SU-DHL-6 (cell line): ENCODE measurements at regions not wholly inside any gene's neighbourhood (a gene's known extent, or its start where the extent isn't known, plus 50 kb on each side); places are given as distances from the start of the nearest gene placed in this dataset.

Experiments used
- EZH2phosphoT487 ChIP-seq: fragments of 200-600 bp; sonication (generic), shearing (Covaris generic); conservative IDR thresholded peaks from 2 replicates; pipeline ENCODE4 v1.6.1; 2018; ENCODE audit warnings: mild to moderate bottlenecking, antibody characterized with exemption, low read length, moderate library complexity, mixed read lengths
- TF ChIP-seq, protein P1 (sequence below): fragments of 200-600 bp; sonication (generic); IDR thresholded peaks from one replicate; pipeline ENCODE4 v1.5.1; 2017; ENCODE audit warnings: antibody characterized with exemption, mild to moderate bottlenecking, low read length, moderate library complexity; ENCODE audit not compliant: insufficient read depth, poor library complexity, severe bottlenecking

GRCh38 chr12:70082997-70083676 lies 160.1 kb upstream of the CNOT2 start:
- TF ChIP-seq, protein P1, sequence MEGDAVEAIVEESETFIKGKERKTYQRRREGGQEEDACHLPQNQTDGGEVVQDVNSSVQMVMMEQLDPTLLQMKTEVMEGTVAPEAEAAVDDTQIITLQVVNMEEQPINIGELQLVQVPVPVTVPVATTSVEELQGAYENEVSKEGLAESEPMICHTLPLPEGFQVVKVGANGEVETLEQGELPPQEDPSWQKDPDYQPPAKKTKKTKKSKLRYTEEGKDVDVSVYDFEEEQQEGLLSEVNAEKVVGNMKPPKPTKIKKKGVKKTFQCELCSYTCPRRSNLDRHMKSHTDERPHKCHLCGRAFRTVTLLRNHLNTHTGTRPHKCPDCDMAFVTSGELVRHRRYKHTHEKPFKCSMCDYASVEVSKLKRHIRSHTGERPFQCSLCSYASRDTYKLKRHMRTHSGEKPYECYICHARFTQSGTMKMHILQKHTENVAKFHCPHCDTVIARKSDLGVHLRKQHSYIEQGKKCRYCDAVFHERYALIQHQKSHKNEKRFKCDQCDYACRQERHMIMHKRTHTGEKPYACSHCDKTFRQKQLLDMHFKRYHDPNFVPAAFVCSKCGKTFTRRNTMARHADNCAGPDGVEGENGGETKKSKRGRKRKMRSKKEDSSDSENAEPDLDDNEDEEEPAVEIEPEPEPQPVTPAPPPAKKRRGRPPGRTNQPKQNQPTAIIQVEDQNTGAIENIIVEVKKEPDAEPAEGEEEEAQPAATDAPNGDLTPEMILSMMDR = no peak
- no peak for TF ChIP-seq EZH2phosphoT487
